HEK293 (cell line): ENCODE measurements at regions not wholly inside any gene's neighbourhood (a gene's known extent, or its start where the extent isn't known, plus 50 kb on each side); places are given as distances from the start of the nearest gene placed in this dataset.

ENCODE experiments used
- CTCF ChIA-PET: fragments of 350-600 bp; formaldehyde crosslinking; extraction: SDS; loops from one replicate; lab custom pipeline; 2021; ENCODE audit warnings: antibody characterized with exemption; lab: Yijun Ruan, JAX
- POLR2A ChIA-PET: fragments of 300-600 bp; formaldehyde crosslinking; extraction: SDS; loops from one replicate; lab custom pipeline; 2020; ENCODE audit warnings: antibody characterized with exemption, inconsistent platforms; lab: Yijun Ruan, JAX
- H3K27ac ChIP-seq: fragments of 200-500 bp; sonication (Bioruptor generic); 2 replicates; pipeline ENCODE4 v1.5.1; 2014; ENCODE audit warnings: low read depth, low read length, control low read depth, inconsistent platforms; ENCODE audit errors: extremely low read depth
- H3K36me3 ChIP-seq, 2 experiments: fragments of 200-500 bp in 1 of 2; sonication (Bioruptor generic) in 1 of 2; 1 replicate in 1 of 2; 2 replicates in 1 of 2; pipeline ENCODE4 v1.5.1; 2014 to 2017; ENCODE audit warnings: inconsistent platforms in 2 of 2, low read length in 2 of 2; ENCODE audit not compliant: control insufficient read depth in 2 of 2, insufficient read depth in 1 of 2
- H3K4me1 ChIP-seq: fragments of 200-500 bp; sonication (Bioruptor generic); 2 replicates; pipeline ENCODE4 v1.5.1; 2014; ENCODE audit warnings: mild to moderate bottlenecking, low read length, inconsistent platforms; ENCODE audit not compliant: control insufficient read depth, insufficient read depth
- H3K4me3 ChIP-seq: 2 replicates; pipeline ENCODE4 v1.5.1; 2011; ENCODE audit warnings: low read depth, mild to moderate bottlenecking, control low read depth, low read length, moderate library complexity
- H3K9me3 ChIP-seq: fragments of 200-500 bp; sonication (Bioruptor generic); 2 replicates; pipeline ENCODE4 v1.5.1; 2014; ENCODE audit warnings: low read depth, low read length, inconsistent platforms; ENCODE audit not compliant: control insufficient read depth, insufficient read depth
- GLIS1 ChIP-seq: fragments of 450-650 bp; formaldehyde crosslinking; IDR thresholded peaks from 2 replicates; pipeline ENCODE4 v1.5.1; 2016; ENCODE audit warnings: missing biosample characterization, missing genetic modification characterization
- MEIS1 ChIP-seq: sonication (generic); formaldehyde crosslinking; IDR thresholded peaks from 2 replicates; pipeline ENCODE4 v1.8.1; 2022; ENCODE audit warnings: missing genetic modification reagents, mild to moderate bottlenecking, borderline replicate concordance
- OVOL3 ChIP-seq: fragments of 450-650 bp; formaldehyde crosslinking; IDR thresholded peaks from 2 replicates; pipeline ENCODE4 v1.5.1; 2016; ENCODE audit warnings: missing biosample characterization, missing genetic modification characterization
- PBX3 ChIP-seq: sonication (generic); formaldehyde crosslinking; IDR thresholded peaks from 2 replicates; pipeline ENCODE4 v1.8.1; 2022; ENCODE audit warnings: mild to moderate bottlenecking, moderate library complexity, missing genetic modification reagents
- SETDB1 ChIP-seq: IDR thresholded peaks from one replicate; pipeline ENCODE4 v1.6.1; 2017; ENCODE audit warnings: mild to moderate bottlenecking, low read length, moderate library complexity, mixed read lengths; ENCODE audit not compliant: insufficient read length
- ZBTB26 ChIP-seq: fragments of 450-650 bp; formaldehyde crosslinking; optimal IDR thresholded peaks from 2 replicates; pipeline ENCODE3; 2016; ENCODE audit warnings: missing biosample characterization, mild to moderate bottlenecking, missing genetic modification characterization
- ZBTB48 ChIP-seq: fragments of 450-650 bp; formaldehyde crosslinking; IDR thresholded peaks from 2 replicates; pipeline ENCODE4 v1.5.1; 2016; ENCODE audit warnings: missing biosample characterization, missing genetic modification characterization
- ZFP3 ChIP-seq: fragments of 450-650 bp; formaldehyde crosslinking; IDR thresholded peaks from 2 replicates; pipeline ENCODE4 v1.5.1; 2016; ENCODE audit warnings: low read depth, missing biosample characterization, missing genetic modification characterization
- ZNF133 ChIP-seq: fragments of 450-650 bp; formaldehyde crosslinking; IDR thresholded peaks from 2 replicates; pipeline ENCODE4 v1.5.1; 2016; ENCODE audit warnings: missing biosample characterization, missing genetic modification characterization
- ZNF23 ChIP-seq: fragments of 450-650 bp; formaldehyde crosslinking; IDR thresholded peaks from 2 replicates; pipeline ENCODE4 v1.5.1; 2016; ENCODE audit warnings: missing biosample characterization, missing genetic modification characterization, borderline replicate concordance
- ZNF248 ChIP-seq: fragments of 450-650 bp; formaldehyde crosslinking; IDR thresholded peaks from 2 replicates; pipeline ENCODE4 v1.5.1; 2017; ENCODE audit warnings: missing biosample characterization, missing genetic modification characterization
- ZNF404 ChIP-seq: fragments of 450-650 bp; formaldehyde crosslinking; IDR thresholded peaks from 2 replicates; pipeline ENCODE4 v1.5.1; 2017; ENCODE audit warnings: missing biosample characterization, missing genetic modification characterization
- ZNF544 ChIP-seq: fragments of 450-650 bp; formaldehyde crosslinking; IDR thresholded peaks from 2 replicates; pipeline ENCODE4 v1.5.0; 2017; ENCODE audit warnings: missing biosample characterization, missing genetic modification characterization
- ZNF558 ChIP-seq: fragments of 450-650 bp; formaldehyde crosslinking; IDR thresholded peaks from 2 replicates; pipeline ENCODE4 v1.5.1; 2016; ENCODE audit warnings: missing biosample characterization, missing genetic modification characterization
- ZNF660 ChIP-seq: fragments of 450-650 bp; IDR thresholded peaks from 2 replicates; pipeline ENCODE4 v1.5.1; 2018; ENCODE audit warnings: missing biosample characterization, mild to moderate bottlenecking, missing genetic modification characterization
- ZNF664 ChIP-seq: fragments of 450-650 bp; formaldehyde crosslinking; IDR thresholded peaks from 2 replicates; pipeline ENCODE4 v1.5.1; 2016; ENCODE audit warnings: missing biosample characterization, missing genetic modification characterization
- ZNF670 ChIP-seq: fragments of 450-650 bp; formaldehyde crosslinking; IDR thresholded peaks from 2 replicates; pipeline ENCODE4 v1.5.1; 2016; ENCODE audit warnings: missing biosample characterization, missing genetic modification characterization, low read depth
- ZNF677 ChIP-seq: fragments of 450-650 bp; IDR thresholded peaks from 2 replicates; pipeline ENCODE4 v1.5.0; 2018; ENCODE audit warnings: missing biosample characterization, mild to moderate bottlenecking, missing genetic modification characterization, moderate library complexity
- ZNF701 ChIP-seq: fragments of 450-650 bp; formaldehyde crosslinking; IDR thresholded peaks from 2 replicates; pipeline ENCODE4 v1.5.1; 2016; ENCODE audit warnings: missing biosample characterization, missing genetic modification characterization
- ZNF843 ChIP-seq: fragments of 450-650 bp; formaldehyde crosslinking; IDR thresholded peaks from 2 replicates; pipeline ENCODE4 v1.5.1; 2016; ENCODE audit warnings: missing biosample characterization, missing genetic modification characterization
- ZSCAN5A ChIP-seq: fragments of 450-650 bp; formaldehyde crosslinking; IDR thresholded peaks from 2 replicates; pipeline ENCODE4 v1.5.1; 2016; ENCODE audit warnings: missing biosample characterization, missing genetic modification characterization

- Histone ChIP-seq H3K9me3 (no peaks in the 10 kb centered on the region), H3K27ac (no peak overlapping the region), H3K4me3 (no peak overlapping the region), H3K36me3 (no peaks in the 10 kb centered on the region), H3K4me1 (peaks cover 5% of the 10 kb centered on the region)
- POLR2A ChIA-PET = no interaction called here
- peak; percentile 99 for TF ChIP-seq GLIS1 (tag by site-specific recombination)
- no peak for TF ChIP-seq ZNF664 (tag by site-specific recombination)
- CTCF ChIA-PET = interaction anchor here (0.6 kb wide), 1 partner anchor 138 kb away, joined by 3 read pairs; no protein-coding TSS in a partner anchor
These were observed 67.7 kb downstream of the NAV1 start for GRCh38 chr1:201606623-201607022.

- no peaks in the 10 kb centered on the region for H3K36me3 ChIP-seq
- no peaks in the 10 kb centered on the region for H3K9me3 ChIP-seq
- no peak overlapping the region for H3K4me3 ChIP-seq
- TF ChIP-seq ZNF23 (tag by site-specific recombination) (no peak), ZFP3 (no peak), ZNF701 (tag by site-specific recombination) (no peak), PBX3 (no peak), ZBTB48 (peak; percentile 32; the same call in 1 of the 2 replicates), ZNF843 (tag by site-specific recombination) (no peak), ZNF544 (no peak)
- TF ChIP-seq, all 188 proteins: peak for 1
- H3K4me1 ChIP-seq = no peaks in the 10 kb centered on the region
- ChIA-PET POLR2A (no interaction called here), CTCF (interaction anchor here (0.6 to 1.2 kb wide), 3 partner anchors 19 to 1177 kb away, joined by 3 read pairs; no protein-coding TSS in a partner anchor)
- no peak overlapping the region for H3K27ac ChIP-seq
These were observed 69.9 kb downstream of the NAV1 start for GRCh38 chr1:201608635-201609395.

- no peak overlapping the region for H3K4me3 ChIP-seq
- POLR2A ChIA-PET = no interaction called here
- H3K36me3 ChIP-seq = no peaks in the 10 kb centered on the region
- H3K27ac ChIP-seq = no peak overlapping the region
- TF ChIP-seq ZNF660 (tag by site-specific recombination) (no peak), ZNF404 (tag by site-specific recombination) (no peak), ZNF248 (tag by site-specific recombination) (no peak), OVOL3 (no peak), ZNF558 (tag by site-specific recombination) (no peak), SETDB1 (no peak), ZSCAN5A (no peak), ZNF677 (tag by site-specific recombination) (no peak), ZNF133 (tag by site-specific recombination) (no peak), ZNF670 (no peak), ZNF843 (tag by site-specific recombination) (no peak), MEIS1 (CRISPR knock-in tag) (no peak), ZBTB26 (tag by site-specific recombination) (no peak)
- no peaks in the 10 kb centered on the region for H3K9me3 ChIP-seq
- no peaks in the 10 kb centered on the region for H3K4me1 ChIP-seq
- CTCF ChIA-PET = interaction anchor here (0.6 to 1.1 kb wide), 3 partner anchors 77 to 216 kb away, joined by 3 to 4 read pairs (median 3); no protein-coding TSS in a partner anchor
These were observed 70.9 kb downstream of the NAV1 start for GRCh38 chr1:201609661-201610318.
